NCI-H2227 (cell line): ENCODE measurements at regions not wholly inside any gene's neighbourhood (a gene's known extent, or its start where the extent isn't known, plus 50 kb on each side); places are given as distances from the start of the nearest gene placed in this dataset.
"Not testable (repeated sequence)": the region's sequence is repeated elsewhere in the genome, so short reads cannot be mapped to it uniquely, and the experiment has no call there.

ENCODE experiments used
- DNase-seq: peaks from one replicate; lab custom pipeline; 2025; ENCODE audit not compliant: unreplicated experiment; lab: John Stamatoyannopoulos, UW

- no peak for DNase-seq
Observed at GRCh38 chr5:111983459-111983858, 226.5 kb upstream of the NREP start.

GRCh38 chr5:111977436-111977829, 220.4 kb upstream of the NREP start:
- DNase-seq = no peak

GRCh38 chr5:111976705-111977435, 219.9 kb upstream of the NREP start:
- no peak for DNase-seq

GRCh38 chr5:111975133-111975532, 218.1 kb upstream of the NREP start:
- no peak for DNase-seq

- no peak for DNase-seq
Observed at GRCh38 chr5:111973961-111974360, 217.0 kb upstream of the NREP start.

- no peak for DNase-seq
Observed at GRCh38 chr5:111972548-111972947, 215.6 kb upstream of the NREP start.

GRCh38 chr5:111972080-111972479, 215.1 kb upstream of the NREP start:
- DNase-seq = no peak

GRCh38 chr5:111968459-111968858, 211.5 kb upstream of the NREP start:
- no peak for DNase-seq

GRCh38 chr5:111967463-111967862, 210.5 kb upstream of the NREP start:
- no peak for DNase-seq

GRCh38 chr5:111966290-111966689, 209.3 kb upstream of the NREP start:
- no peak for DNase-seq

GRCh38 chr5:111963555-111963954, 206.6 kb upstream of the NREP start:
- no peak for DNase-seq

GRCh38 chr5:111962906-111963305, 205.9 kb upstream of the NREP start:
- no peak for DNase-seq

GRCh38 chr5:111961862-111962261, 204.9 kb upstream of the NREP start:
- DNase-seq = no peak

- DNase-seq = no peak
Observed at GRCh38 chr5:111960476-111961215, 203.7 kb upstream of the NREP start.

- DNase-seq = no peak
Observed at GRCh38 chr5:111958851-111959250, 201.9 kb upstream of the NREP start.

- DNase-seq = not testable (repeated sequence)
Observed at GRCh38 chr5:111956765-111957164, 199.8 kb upstream of the NREP start.

GRCh38 chr5:111954516-111955395, 197.8 kb upstream of the NREP start:
- no peak for DNase-seq

GRCh38 chr5:111953351-111954127, 196.5 kb upstream of the NREP start:
- DNase-seq = no peak

- DNase-seq = no peak
Observed at GRCh38 chr5:111952555-111952954, 195.6 kb upstream of the NREP start.

GRCh38 chr5:111950660-111951059, 193.7 kb upstream of the NREP start:
- no peak for DNase-seq
